ENCODE measurements at regions not wholly inside any gene's neighbourhood (a gene's known extent, or its start where the extent isn't known, plus 50 kb on each side); places are given as distances from the start of the nearest gene placed in this dataset.

DNA sequence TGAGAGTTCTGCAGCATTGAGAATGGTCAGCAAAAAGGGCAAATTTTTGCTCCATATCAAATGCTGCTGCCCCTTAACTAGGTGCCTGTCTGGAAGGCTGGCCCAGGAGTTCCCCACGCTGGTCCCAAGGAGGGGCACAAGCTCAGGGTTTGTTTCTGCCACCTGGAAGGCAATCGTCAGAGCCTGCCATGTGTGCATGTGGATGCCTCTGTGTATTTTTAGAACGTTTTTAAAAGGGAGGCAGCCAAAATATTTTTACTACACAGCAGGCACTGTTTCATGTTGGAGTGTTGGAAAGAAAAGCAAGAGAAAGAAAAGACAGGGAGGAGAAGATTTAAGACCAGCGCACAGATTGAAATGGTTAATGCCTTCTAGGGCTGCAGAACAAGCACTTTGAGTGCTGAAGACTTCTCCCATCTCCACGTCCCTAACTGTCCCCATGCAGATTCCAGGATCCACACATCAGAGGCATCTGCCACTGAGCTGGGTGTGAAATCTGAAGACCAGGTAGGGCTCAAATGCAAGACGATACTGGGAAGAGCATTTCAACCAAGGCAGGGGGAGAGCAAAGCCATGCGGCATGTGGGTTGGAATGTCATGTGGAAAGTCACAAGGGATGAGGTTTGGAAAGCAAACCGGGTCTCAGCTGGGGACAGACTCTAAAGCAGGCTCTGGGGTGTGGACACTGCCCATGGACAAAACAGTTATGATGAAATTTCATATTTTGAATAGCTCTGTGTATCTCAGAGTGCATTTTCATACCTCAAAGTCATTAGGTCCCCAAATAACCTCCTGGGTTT is 557.2 kb downstream of the BCL11B start:
- Histone ChIP-seq H3K36me3 (ENCODE audit: control insufficient read depth, insufficient read depth, low read length) (no peaks in the 10 kb centered on the region), H3K4me1 (ENCODE audit: control insufficient read depth, insufficient read depth, low read length) (peaks cover 4% of the 10 kb centered on the region), H3K9me3 (ENCODE audit: control insufficient read depth, insufficient read depth, low read length) (no peaks in the 10 kb centered on the region), H3K27me3 (ENCODE audit: control insufficient read depth, insufficient read depth, low read length) (no peaks in the 10 kb centered on the region), H3K27ac (ENCODE audit: low read length) (no peak overlapping the region), H3K4me3 (ENCODE audit: low read length) (no peak overlapping the region)
- H3K27me3 Mint-ChIP-seq (ENCODE audit: low read depth in 2 of 2) = peaks cover 26 to 33% of the 10 kb centered on the region in 2 donors
- TF ChIP-seq, protein P1, sequence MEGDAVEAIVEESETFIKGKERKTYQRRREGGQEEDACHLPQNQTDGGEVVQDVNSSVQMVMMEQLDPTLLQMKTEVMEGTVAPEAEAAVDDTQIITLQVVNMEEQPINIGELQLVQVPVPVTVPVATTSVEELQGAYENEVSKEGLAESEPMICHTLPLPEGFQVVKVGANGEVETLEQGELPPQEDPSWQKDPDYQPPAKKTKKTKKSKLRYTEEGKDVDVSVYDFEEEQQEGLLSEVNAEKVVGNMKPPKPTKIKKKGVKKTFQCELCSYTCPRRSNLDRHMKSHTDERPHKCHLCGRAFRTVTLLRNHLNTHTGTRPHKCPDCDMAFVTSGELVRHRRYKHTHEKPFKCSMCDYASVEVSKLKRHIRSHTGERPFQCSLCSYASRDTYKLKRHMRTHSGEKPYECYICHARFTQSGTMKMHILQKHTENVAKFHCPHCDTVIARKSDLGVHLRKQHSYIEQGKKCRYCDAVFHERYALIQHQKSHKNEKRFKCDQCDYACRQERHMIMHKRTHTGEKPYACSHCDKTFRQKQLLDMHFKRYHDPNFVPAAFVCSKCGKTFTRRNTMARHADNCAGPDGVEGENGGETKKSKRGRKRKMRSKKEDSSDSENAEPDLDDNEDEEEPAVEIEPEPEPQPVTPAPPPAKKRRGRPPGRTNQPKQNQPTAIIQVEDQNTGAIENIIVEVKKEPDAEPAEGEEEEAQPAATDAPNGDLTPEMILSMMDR (IDR thresholded peaks at IDR 0.05) = no peak
- no peaks in the 10 kb centered on the region for H3K9me3 Mint-ChIP-seq
- no peak overlapping the region for H3K4me3 Mint-ChIP-seq
- H3K27ac Mint-ChIP-seq = no peak overlapping the region
- ATAC-seq (no peak), DNase-seq (no peak)
- 82% methylated on average over 7 of the region's 8 CpGs for WGBS (ENCODE audit: insufficient coverage)
- no peaks in the 10 kb centered on the region for H3K36me3 Mint-ChIP-seq
- intact Hi-C loops (cut with micrococcal nuclease) = no loop called here
- peaks cover 7 to 15% of the 10 kb centered on the region in 2 donors for H3K4me1 Mint-ChIP-seq

DNA sequence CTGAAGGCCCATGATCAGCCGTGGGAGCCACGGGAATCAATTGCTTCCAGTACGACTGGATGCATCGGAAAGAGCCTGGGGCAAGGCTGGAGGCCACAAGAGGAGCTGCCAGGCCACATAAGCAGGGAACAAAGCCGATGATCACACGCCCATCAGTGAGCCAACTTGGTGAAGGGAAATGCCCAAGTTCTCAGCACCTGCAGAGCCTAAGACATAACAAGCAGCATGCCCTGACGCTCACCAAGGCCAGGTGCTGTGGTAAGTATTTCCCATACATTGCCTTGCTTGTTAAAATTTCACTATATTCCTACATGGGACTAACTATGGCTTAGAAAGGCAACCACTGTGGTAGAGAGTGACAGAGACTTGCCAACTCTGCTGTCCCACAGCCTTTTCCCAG is 555.9 kb downstream of the BCL11B start:
- H3K27me3 Mint-ChIP-seq (ENCODE audit: low read depth in 2 of 2) = peaks cover 24 to 33% of the 10 kb centered on the region in 2 donors
- Histone ChIP-seq H3K4me1 (ENCODE audit: control insufficient read depth, insufficient read depth, low read length) (peaks cover 4% of the 10 kb centered on the region), H3K36me3 (ENCODE audit: control insufficient read depth, insufficient read depth, low read length) (no peaks in the 10 kb centered on the region), H3K9me3 (ENCODE audit: control insufficient read depth, insufficient read depth, low read length) (no peaks in the 10 kb centered on the region), H3K27me3 (ENCODE audit: control insufficient read depth, insufficient read depth, low read length) (no peaks in the 10 kb centered on the region), H3K4me3 (ENCODE audit: low read length) (no peak overlapping the region), H3K27ac (ENCODE audit: low read length) (no peak overlapping the region)
- WGBS (ENCODE audit: insufficient coverage) = 89% methylated on average over 7 of the region's 7 CpGs
- H3K36me3 Mint-ChIP-seq = no peaks in the 10 kb centered on the region
- DNase-seq = no peak
- no peak overlapping the region for H3K4me3 Mint-ChIP-seq
- TF ChIP-seq, protein P1 (IDR thresholded peaks at IDR 0.05) = no peak
- H3K9me3 Mint-ChIP-seq = no peaks in the 10 kb centered on the region
- no peak overlapping the region for H3K27ac Mint-ChIP-seq
- intact Hi-C loops (cut with micrococcal nuclease) = no loop called here
- H3K4me1 Mint-ChIP-seq = peaks cover 5 to 9% of the 10 kb centered on the region in 2 donors
- no peak for ATAC-seq

GRCh38 chr14:98721061-98721460 is 550.9 kb downstream of the BCL11B start:
- no peaks in the 10 kb centered on the region for H3K36me3 ChIP-seq (ENCODE audit: control insufficient read depth, insufficient read depth, low read length)
- DNase-seq = no peak
- H3K4me1 ChIP-seq (ENCODE audit: control insufficient read depth, insufficient read depth, low read length) = no peaks in the 10 kb centered on the region
- Mint-ChIP-seq H3K36me3 (no peaks in the 10 kb centered on the region), H3K9me3 (no peaks in the 10 kb centered on the region), H3K4me3 (no peak overlapping the region), H3K4me1 (no peaks in the 10 kb centered on the region), H3K27ac (no peak overlapping the region), H3K27me3 (ENCODE audit: low read depth in 2 of 2) (peaks cover 34 to 49% of the 10 kb centered on the region in 2 donors)
- TF ChIP-seq, protein P1 (IDR thresholded peaks at IDR 0.05) = no peak
- H3K4me3 ChIP-seq (ENCODE audit: low read length) = no peak overlapping the region
- 92% methylated on average over 1 of the region's 1 CpG for WGBS (ENCODE audit: insufficient coverage)
- no peak overlapping the region for H3K27ac ChIP-seq (ENCODE audit: low read length)
- no peaks in the 10 kb centered on the region for H3K9me3 ChIP-seq (ENCODE audit: control insufficient read depth, insufficient read depth, low read length)
- intact Hi-C loops (cut with micrococcal nuclease) = no loop called here
- no peaks in the 10 kb centered on the region for H3K27me3 ChIP-seq (ENCODE audit: control insufficient read depth, insufficient read depth, low read length)
- no peak for ATAC-seq

DNA sequence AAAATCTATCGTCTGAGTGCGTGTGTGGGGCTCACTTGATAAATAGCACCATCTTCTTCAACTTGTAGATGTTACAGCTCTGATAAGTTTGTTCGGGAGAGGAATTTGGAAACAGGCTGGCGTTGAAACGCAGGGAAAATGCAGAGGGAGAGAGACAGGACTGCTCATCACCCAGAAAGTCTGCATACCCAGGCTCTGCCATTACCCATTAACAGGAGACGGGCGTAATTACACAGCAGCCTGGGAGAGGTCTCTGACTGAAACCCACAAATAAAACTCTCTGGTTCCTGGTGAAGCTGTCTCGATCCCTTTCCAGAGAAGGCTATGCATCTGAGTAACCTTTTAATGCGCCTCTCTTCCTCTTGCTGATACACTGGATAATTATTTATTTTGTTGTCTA is 547.3 kb downstream of the BCL11B start:
- Mint-ChIP-seq H3K4me3 (no peak overlapping the region), H3K4me1 (no peaks in the 10 kb centered on the region), H3K36me3 (no peaks in the 10 kb centered on the region), H3K27ac (no peak overlapping the region), H3K9me3 (no peaks in the 10 kb centered on the region), H3K27me3 (ENCODE audit: low read depth in 2 of 2) (peaks cover 28 to 29% of the 10 kb centered on the region in 2 donors)
- H3K4me3 ChIP-seq (ENCODE audit: low read length) = no peak overlapping the region
- WGBS (ENCODE audit: insufficient coverage) = 82% methylated on average over 9 of the region's 9 CpGs
- no peaks in the 10 kb centered on the region for H3K27me3 ChIP-seq (ENCODE audit: control insufficient read depth, insufficient read depth, low read length)
- intact Hi-C loops (cut with micrococcal nuclease) = no loop called here
- H3K27ac ChIP-seq (ENCODE audit: low read length) = no peak overlapping the region
- DNase-seq (no peak), ATAC-seq (no peak)
- H3K4me1 ChIP-seq (ENCODE audit: control insufficient read depth, insufficient read depth, low read length) = no peaks in the 10 kb centered on the region
- H3K9me3 ChIP-seq (ENCODE audit: control insufficient read depth, insufficient read depth, low read length) = no peaks in the 10 kb centered on the region
- H3K36me3 ChIP-seq (ENCODE audit: control insufficient read depth, insufficient read depth, low read length) = no peaks in the 10 kb centered on the region
- TF ChIP-seq, protein P1 (IDR thresholded peaks at IDR 0.05) = no peak
